GM21619 (cell line): ENCODE measurements at regions not wholly inside any gene's neighbourhood (a gene's known extent, or its start where the extent isn't known, plus 50 kb on each side); places are given as distances from the start of the nearest gene placed in this dataset.

ENCODE experiments used
- ATAC-seq: cut with Tn5 transposase; IDR thresholded peaks from one replicate; pipeline ENCODE4 v1.9.1; 2021; ENCODE audit not compliant: unreplicated experiment

DNA sequence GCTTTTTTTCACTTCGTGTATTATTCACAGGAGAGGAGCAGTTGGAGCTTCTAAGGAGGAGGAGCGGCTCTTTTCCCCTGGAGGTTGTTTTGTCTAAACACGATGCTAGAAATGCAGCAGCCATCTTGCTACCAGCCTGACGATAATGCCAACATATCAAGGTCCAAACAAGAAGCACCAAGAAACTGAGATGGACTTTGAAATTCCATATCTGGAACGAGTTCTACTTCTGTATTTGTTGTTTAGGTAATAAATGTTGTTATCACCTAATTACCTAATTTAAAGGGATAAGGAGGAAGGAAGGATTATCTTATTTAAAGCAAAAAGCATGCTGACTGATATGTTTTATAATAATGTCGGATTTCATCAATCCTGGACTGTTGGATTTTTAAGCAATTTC lies 174.4 kb upstream of the TMPO start:
- ATAC-seq = no peak

DNA sequence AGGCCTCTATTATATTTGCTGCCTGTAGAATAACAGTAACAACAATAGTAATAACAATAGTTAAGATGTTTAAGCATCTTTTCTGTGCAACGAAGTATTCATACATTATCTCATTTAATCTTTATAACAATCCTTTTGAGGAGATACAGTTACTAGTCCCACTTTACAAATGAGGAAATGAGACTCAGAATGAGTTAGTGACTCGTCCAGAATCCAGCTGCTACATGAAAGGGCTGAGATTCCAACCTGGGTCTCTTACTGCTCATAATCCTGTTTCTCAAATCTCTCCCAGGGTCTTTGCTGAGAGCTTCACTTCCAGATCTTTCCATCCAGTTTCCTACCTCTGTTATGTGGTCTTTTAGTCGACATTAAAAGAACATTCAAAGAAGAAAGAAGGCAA lies 173.7 kb upstream of the TMPO start:
- ATAC-seq = no peak

DNA sequence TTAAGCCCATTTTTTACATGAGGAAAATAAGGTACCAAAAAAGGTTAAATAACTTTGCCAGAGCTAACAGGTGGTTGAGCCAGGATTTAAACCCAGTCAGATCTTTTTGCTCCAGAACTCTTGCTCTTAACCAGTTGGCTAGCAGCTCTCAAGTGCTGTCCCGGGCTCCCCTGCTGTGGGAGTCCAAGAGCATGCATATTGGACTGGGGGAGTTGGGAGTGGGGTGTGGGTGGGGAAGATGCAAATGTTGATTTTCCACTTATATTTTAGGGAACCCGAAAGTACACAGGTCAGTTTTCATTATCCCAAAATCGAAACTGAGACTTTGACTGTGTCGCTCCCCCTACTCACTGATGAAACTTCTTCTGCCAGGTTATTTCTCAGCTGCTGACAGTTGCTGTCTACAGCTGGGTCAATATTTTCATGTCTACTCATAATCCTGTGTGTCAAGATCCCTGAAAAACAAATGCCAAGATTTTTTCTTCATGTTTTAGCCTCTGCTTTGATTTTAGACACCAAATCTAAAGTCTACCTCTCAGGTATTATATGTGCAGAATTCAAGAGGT lies 172.3 kb upstream of the TMPO start:
- no peak for ATAC-seq

DNA sequence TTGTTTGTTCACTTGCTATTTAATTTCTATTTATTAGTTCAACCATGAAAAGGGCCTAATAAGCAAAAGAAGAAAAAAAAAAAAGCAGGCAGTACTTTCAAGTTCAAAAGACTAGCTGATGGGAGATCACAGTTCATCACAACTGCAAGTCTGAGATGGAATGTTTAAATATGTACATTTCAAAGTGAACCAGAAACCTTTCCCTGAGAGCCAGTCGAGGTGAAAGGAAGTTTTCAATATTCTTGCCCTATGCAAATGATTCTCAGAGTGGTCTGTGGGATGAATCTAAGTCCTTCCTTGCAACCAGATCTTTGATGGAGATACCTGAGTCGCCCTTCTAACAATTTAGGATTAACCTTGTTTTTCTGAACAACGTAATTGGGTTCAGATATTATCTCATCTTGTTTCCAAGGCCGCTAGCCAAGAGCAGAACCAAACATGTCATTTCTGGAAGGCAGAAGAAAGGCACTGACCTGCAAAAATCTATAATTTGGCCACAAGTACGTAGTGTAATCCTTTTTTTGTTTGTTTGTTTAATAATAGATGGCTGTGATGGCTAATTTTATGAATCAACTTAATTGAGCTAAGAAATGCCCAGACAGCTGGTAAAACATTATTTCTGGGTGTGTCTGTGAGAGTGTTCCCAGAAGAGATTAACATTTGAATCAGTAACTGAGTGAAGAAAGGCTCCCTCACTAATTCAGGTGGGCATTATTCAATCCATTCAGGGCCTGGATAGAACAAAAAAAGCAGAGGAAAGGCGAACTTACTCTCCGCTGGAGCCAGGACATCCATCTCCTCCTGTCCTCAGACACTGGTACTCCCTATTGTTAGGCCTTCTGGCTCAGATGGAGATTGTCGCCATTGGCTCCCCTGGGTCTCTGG lies 171.1 kb upstream of the TMPO start:
- ATAC-seq = no peak

DNA sequence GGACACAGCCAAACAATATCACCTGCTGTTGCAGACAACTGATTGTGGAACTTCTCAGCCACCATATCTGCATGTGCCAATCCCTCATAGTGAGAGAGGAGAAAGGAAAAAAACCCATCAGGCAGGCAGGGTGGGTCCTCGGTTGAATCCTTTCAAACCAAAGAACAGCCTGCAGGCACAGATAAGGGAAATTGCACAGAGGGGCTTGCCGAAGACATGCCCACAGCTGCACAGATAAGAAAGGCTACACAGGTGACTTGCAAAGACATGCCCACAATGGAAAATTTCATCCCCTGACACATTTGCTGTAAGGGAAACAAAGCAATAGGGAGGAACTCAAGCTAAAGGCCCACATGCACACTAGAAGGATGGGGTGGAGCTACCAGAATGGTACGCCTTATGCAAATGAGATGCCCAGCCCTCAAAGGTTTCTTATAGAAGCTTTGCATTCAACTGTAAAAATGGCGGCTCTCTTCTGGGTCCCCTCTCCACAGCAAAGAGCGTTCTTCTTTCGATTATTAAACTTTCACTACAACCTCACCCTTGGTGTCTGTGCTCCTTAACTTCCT lies 170.0 kb upstream of the TMPO start:
- ATAC-seq = no peak

DNA sequence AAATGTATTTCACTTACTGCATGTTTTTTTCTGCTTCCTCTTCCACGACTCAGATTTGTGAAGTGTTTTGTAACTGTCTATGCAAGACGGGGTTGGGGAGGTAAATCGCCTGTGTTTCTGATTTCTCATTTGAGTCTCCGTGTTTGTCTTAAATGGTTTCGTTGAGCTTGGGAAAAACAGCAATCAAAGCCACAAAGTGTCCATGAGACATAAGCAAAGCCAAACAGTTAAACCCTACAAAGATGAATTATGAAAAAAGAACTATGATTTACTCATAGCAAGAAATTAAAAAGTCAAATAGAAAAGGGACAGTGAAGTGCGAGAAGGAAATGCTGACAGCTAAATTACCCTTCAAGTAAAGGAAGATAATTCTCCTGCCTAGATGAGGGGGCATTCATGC lies 164.3 kb upstream of the TMPO start:
- no peak for ATAC-seq

DNA sequence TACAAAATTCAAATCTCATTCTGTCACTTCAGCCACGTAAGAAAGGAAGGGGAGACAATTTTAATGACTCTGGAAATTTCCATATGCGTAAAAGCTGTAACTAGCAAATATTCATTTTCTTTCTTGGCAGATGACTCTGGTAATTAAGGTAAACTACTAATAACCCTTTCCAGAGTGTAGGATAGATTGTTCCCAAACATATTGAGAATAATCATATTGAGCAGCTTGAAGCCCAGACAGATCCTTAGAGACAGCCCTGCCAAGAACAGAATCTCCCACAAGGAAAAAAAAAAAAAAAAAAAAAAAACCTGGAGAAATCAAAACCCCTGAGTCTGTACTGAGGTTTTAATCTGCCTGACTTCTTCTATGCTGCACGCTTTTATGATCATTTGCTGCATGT lies 163.6 kb upstream of the TMPO start:
- ATAC-seq = no peak

DNA sequence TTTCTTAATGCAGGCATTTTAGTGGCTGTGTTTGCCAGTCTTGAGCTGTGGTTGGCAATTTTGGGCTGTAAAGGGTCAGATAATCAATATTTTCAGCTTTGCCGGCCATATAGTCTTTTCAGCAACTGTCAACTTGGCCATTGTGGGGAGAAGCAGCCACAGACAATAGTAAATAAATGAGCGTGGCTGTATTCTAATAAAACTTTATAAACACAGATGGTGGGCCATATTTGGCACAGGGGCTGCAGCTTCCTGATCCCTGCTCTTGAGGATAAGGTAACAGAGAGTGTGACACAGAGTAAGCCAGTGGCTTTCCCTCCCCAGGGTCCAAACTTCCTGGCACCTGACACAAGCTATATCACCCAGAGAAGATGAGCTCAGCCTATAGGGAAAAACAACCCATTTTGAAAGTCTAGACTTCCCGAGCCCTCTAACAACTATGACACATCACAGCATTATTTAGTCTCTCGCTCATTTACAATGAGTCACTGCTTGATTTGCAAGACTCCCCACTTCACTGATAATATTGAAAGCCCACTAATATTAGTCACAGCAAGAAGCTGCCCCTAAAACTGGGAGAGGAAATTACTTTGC lies 163.1 kb upstream of the TMPO start:
- peak; percentile 65 for ATAC-seq

DNA sequence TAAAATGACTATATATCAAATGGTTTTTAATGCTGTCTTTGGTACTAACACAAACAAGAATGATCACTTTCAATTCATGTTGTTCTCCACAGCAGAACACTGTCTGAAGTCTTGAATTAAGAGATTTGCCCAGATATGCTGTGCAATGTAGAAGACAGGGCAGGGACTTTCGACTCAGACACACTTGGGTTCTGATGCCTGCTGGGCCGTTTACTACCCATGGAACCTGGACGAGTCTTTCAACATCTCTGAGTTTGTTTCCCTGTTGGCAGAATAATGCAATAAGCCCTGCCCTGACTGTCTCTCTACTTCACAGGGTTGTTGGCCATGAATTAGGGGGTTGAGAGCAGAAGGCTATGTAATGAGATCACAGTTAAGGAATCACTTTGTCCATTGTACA lies 162.6 kb upstream of the TMPO start:
- ATAC-seq = peak; percentile 4

DNA sequence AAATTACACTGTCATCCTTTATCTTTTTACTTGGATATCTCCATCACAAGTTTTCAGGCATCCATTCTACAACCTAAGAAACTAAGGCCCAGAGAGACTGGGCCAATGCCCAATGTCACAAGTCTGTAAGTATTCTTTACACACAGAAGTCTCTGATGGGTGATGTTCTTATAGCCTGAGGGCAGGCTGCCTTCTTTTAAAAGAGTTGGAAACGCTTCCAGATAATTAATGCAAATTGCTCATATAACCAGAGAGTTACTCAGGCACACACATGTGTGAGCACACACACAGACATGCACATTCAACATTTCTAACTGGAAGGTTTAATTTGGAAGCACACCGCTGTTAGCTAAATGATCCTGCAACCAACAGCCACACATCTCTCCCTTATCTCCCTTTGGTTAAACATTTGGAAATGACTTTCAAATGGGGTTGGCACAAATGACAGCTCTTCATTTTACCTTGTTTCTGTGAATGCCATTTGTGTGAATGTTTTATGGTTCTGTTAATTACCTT lies 160.8 kb upstream of the TMPO start:
- ATAC-seq = no peak

DNA sequence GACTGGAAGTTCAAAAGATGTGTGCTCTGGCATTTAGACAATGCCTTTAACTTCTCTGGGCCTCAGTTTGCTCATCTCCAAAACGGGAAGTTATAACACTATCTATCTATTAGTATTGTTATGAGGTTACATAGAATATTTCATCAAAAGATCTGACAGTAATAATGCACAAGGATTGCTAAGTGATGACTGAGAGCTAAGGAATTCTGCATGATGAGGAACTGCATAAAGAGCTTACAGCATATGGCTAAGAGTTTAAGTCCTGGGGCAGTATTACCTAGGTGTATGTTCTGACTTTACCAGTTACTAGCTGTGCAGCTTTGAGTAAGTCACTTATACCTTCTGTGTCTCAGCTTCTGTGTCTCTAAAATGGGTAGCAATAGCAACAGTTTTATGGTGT lies 160.1 kb upstream of the TMPO start:
- no peak for ATAC-seq

DNA sequence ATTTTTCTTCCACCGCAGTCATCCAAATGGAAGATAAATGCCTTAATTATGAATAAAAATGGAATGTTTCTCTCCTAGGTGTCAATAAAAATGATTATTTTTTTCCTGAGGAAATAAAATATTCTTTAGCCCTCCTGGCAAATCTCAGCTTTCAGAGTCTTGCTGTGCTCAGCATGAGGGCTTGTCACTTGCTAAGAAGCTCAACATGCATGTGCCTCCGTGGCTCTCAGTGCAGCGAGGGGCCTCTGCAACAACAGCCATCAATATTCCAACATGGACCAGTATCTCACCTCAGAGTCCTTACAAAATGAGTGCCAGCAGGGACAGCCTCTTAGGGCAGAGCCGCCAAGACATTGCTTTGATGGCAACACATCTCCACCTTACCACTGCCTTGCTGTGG lies 159.5 kb upstream of the TMPO start:
- no peak for ATAC-seq

DNA sequence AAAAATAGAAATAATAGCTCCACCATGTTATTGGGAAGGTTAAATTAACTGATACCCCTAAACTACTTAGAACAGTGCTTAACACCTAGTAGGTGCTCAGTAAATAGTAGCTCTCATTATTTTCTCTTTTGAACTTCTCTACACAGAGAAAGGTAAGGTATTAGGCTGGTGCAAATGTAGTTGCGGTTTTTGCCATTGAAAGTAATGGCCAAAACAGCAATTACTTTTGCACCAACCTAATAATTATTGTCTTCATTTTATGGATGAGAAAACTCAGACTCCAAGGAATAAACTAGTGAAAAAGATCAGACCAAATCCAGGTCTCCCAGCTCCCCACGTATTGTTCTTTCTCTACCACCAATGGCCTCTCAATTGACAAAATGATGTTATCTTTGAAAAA lies 157.2 kb upstream of the TMPO start:
- ATAC-seq = no peak

DNA sequence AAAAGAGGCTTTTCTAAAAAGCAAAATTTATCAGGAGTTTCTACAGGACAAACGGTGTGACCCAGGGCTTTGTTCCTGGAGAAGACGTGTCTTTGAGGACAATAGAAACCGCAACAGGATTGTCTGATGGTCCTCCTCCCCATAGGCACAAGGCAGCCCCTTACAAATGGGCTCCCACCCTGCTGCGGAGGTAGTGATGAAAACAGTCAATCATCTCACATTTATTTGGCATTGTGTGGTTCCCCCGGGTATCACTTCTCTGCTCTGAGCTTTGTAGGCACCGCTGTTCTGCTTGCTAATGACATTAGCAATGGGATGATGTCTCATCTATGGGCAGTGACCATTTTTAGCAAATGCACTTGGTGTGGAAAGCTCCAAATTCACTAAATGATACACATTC lies 155.5 kb upstream of the TMPO start:
- no peak for ATAC-seq

DNA sequence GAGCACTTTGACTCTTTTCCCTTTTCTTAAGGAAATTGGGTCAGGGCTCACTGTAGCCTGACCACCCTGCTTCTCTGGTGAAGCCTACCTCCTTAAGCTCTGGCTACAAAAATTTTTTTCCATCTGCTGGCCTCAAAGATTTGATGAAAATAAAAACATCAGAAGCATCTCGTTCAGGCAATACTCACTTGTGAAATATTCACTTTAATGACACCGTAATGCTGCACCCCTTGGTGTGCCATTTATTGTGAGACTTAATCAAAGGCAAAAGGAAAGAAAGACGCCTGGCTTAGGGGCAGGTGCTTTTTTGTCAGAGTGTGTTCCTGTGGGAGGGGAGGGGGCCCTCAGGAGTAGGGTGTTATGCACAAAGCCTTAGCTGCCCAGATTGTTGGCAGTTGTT lies 155.0 kb upstream of the TMPO start:
- no peak for ATAC-seq

DNA sequence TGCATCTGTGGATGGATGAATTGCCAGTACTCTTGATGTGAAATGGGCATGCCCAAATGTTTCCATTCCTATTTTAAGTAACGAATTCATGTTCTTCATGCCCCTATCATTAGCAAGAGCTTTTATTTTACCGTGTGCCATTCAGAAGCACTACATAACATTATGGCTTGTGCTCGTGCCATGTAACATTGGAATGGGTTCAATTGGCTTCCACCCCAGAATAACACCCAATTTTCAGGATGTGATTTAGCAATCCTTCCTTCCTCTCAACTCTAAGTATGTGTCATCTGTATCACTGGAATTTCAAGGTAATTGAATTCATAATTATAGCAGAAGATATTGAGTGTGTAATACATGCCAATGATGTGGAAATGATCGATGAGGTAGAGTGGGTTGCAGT lies 145.8 kb upstream of the TMPO start:
- no peak for ATAC-seq

DNA sequence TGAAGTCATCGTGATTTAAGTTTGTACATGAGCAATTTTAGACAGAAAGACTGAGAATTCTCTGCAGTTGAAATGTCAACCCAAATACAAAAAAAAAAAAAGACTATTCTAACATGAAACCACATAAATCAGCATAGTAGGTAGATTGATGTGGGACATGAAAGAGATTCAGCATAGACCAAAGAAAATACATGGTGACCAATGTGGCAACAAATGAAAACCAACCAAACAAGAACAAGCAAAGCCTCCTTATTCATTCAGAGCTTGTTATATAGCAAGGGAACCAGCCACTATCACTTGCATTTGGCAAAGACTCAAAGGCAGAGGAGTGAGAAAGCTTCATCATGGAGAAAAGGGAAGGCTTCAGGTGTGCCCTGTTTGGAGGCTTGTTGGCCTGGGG lies 144.4 kb upstream of the TMPO start:
- ATAC-seq = no peak

DNA sequence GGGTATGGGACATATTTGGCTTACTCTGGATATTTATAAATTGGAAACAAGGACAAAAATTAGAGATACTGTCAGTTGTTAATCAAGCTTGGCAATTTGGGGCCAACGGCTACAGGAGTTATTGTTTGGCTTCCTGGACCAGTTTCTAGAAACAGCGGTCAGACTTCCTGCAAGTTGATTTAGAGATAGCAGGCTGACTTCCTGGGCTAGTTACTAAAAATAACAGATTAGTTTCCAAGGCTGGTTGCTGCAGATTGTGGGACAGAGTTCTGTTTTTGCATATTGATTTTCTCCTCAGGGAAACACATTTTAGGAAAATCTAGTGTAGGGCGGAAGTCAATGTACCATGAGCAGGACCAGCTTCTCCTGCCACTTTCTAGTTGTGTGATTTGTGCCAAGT lies 144.0 kb upstream of the TMPO start:
- ATAC-seq = no peak

DNA sequence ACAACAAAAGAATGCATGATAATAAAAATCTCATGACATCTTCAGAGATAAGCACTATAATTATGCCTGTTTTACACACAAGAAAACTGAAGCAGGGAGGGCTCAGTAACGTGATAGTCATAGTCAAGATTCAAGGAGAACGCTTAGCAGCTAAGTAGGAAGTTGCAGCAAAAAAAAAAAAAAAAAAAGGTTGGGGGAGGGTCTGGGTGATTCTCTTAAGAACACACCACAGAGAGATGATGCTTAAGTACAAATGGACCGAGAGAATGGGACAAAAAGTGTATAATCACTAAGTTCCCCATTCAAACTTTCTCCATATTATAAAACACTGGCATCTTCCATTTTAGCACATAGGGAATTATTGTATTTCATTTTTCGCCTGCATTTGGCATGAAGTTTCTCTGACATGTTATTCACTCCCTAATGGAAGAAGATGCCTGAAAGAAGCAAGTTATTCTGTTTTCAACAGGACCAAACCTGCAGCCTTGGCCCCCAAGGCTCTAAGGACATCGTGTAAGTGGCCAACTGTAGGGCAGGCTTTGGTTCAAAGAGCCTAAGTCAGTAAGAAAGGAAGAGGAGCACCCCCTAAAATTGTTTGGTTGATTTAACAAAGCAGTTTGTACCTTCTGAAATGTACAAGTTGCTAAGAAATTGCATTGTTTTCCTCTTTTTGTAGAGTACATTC lies 142.9 kb upstream of the TMPO start:
- no peak for ATAC-seq

DNA sequence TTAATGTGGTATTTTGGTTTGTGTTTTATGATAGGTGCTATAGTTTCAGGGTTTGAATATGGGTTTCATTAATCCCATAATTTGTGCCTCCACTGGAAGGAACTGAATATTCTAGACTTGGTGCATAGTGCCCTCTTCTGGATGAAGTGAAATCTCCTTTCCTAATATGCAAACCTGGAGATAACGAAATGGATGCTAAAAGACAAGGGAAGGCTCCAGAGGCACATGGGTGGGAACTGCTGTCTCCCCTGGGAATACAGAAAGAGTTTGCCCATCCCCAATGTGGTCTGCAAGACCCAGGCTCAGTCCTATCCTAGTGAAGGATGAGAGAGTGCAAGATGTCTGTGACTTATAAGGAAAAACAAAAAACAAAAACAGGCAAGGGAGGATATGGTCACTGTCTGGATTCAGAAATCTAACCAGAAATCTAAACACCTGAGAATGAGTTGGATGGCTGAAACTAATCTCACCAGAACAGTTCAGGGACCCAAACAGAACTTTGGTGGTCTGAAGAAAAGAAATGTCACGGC lies 142.3 kb upstream of the TMPO start:
- ATAC-seq = peak; percentile 60

DNA sequence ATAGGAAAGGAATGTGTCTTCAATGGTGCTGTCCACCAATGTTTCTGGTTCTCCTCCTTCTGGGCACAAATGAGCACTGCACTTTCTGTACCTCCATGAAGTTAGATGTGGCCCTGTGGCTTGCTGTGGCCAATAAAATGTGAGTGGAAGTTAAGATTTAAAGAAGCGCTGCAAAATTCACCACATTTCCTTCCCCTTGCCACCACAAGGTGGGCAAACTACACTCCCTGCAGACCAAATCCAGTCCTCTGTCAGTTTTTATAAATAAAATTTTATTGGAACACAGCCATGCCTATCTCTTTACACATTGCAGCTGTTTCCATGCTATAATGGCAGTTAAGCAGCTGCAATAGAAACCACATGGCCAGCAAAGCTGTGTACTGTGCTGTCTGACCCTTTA lies 141.4 kb upstream of the TMPO start:
- no peak for ATAC-seq
